ENCODE measurements at regions not wholly inside any gene's neighbourhood (a gene's known extent, or its start where the extent isn't known, plus 50 kb on each side); places are given as distances from the start of the nearest gene placed in this dataset.

DNA sequence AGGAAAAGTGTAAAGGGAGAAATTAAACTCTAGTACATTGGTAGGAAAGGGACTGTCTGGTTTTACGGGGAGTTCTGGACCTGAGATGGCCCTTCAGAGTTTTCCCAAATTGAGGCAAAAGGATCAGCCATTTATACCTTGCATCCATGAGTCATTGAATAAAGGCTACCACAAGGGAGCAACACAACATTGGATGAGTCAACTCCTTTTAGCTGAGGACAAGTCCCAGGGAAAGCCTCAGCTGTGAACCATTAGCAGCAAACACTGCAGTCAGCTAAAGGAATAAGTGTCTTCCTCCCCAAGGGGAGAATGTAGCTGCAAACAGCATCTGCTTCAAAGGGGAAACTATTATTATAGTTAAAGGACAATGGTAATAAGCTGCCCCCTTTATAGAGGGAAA lies 468.7 kb upstream of the ID4 start:
- intact Hi-C loops (cut with DNase I, micrococcal nuclease), result no loop called here
- Histone ChIP-seq H3K9me3 (no peaks in the 10 kb centered on the region), H3K4me1 (ENCODE audit: low read depth) (no peaks in the 10 kb centered on the region), H3K4me3 (no peak overlapping the region), H3K36me3 (ENCODE audit: low read depth) (no peaks in the 10 kb centered on the region)
- ATAC-seq, result no peak
- no peak for DNase-seq
- TF ChIP-seq, protein P1, sequence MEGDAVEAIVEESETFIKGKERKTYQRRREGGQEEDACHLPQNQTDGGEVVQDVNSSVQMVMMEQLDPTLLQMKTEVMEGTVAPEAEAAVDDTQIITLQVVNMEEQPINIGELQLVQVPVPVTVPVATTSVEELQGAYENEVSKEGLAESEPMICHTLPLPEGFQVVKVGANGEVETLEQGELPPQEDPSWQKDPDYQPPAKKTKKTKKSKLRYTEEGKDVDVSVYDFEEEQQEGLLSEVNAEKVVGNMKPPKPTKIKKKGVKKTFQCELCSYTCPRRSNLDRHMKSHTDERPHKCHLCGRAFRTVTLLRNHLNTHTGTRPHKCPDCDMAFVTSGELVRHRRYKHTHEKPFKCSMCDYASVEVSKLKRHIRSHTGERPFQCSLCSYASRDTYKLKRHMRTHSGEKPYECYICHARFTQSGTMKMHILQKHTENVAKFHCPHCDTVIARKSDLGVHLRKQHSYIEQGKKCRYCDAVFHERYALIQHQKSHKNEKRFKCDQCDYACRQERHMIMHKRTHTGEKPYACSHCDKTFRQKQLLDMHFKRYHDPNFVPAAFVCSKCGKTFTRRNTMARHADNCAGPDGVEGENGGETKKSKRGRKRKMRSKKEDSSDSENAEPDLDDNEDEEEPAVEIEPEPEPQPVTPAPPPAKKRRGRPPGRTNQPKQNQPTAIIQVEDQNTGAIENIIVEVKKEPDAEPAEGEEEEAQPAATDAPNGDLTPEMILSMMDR (IDR thresholded peaks at IDR 0.05), result no peak

DNA sequence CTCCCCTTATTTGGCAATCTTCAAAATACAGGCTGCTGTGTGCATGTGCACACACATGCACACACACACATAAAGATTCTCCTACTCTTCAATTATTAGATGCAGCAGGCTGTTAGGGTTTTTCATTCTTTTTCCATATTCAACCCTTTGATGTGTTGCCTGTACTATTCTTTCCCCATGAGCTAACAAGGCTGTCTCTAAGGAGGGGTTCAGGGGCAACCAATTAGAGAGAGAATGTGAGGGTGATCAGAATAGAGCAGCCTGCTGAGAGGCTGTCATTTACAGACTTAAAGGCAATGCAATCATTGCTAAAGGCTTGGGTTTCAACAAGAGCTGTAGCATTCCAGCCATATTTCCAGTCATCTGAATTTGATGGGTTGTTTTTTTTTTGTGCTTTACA lies 467.4 kb upstream of the ID4 start:
- intact Hi-C loops (cut with DNase I, micrococcal nuclease), result no loop called here
- Histone ChIP-seq H3K4me1 (ENCODE audit: low read depth) (no peaks in the 10 kb centered on the region), H3K4me3 (no peak overlapping the region), H3K36me3 (ENCODE audit: low read depth) (no peaks in the 10 kb centered on the region), H3K9me3 (no peaks in the 10 kb centered on the region)
- TF ChIP-seq, protein P1 (IDR thresholded peaks at IDR 0.05), result no peak
- ATAC-seq (no peak), DNase-seq (no peak)

DNA sequence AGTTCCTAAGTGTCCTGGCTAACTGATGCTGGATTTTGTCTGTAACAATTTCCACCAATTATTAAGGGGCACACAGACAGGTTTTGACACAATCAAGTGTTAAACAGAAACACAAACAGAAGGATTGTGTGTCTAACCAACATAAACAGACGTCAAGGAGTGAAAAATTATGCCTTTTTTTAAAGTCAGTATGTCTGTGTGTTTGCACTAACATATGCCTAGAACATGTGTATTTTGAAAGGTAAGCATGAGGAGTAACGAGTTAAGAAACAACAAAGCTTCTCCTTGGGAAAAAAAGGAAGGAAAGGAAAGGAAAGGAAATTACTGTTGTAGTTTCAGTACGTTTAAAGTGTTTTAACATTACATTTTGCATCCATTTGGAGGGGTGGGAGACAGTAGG lies 466.3 kb upstream of the ID4 start:
- TF ChIP-seq, protein P1 (IDR thresholded peaks at IDR 0.05), result no peak
- intact Hi-C loops (cut with DNase I, micrococcal nuclease), result no loop called here
- Histone ChIP-seq H3K36me3 (ENCODE audit: low read depth) (no peaks in the 10 kb centered on the region), H3K4me1 (ENCODE audit: low read depth) (no peaks in the 10 kb centered on the region), H3K9me3 (no peaks in the 10 kb centered on the region), H3K4me3 (no peak overlapping the region)
- no peak for DNase-seq
- ATAC-seq, result no peak

DNA sequence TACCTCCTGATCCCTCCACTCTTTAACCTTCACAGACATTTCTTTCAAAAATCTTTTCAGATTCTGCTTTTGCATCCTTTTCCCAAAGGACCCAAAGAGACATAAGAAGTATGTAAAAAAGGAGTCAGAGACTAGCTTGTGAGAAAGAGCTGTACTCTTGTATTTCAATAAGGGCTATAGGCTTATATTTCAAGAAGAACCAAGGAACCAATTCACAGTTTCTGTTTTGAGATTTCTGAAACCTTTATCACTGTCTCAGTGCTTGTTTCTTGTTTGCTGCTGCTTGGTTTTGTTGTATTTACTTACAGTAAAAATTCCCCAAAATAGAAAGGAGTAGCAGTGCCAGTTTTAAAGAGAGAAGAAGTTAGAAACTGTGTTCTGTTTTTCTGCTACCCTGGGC lies 461.6 kb upstream of the ID4 start:
- H3K36me3 ChIP-seq (ENCODE audit: low read depth), result no peaks in the 10 kb centered on the region
- no peak for DNase-seq

DNA sequence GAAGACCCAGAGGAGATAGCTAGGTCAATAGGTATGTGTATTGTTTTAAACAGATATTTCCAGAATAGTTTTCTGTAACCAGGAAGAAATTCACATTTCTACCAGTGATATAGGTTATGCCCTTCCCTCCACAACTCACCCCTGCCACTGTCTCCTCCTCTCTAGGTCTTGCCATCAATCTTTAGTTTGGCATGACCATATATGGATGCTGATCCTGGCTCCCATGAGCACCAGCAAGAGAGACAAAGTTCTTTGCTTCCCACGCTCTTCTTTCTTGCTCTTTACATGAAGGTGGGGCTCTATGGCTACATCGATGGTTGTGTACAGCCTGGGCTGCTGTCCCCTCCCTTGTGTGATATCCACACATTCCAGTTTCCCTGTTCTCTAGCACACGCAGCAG lies 459.4 kb upstream of the ID4 start:
- Histone ChIP-seq H3K36me3 (ENCODE audit: low read depth) (no peaks in the 10 kb centered on the region), H3K4me3 (no peak overlapping the region), H3K9me3 (no peaks in the 10 kb centered on the region), H3K4me1 (ENCODE audit: low read depth) (no peaks in the 10 kb centered on the region)
- DNase-seq (no peak), ATAC-seq (no peak)
- TF ChIP-seq, protein P1 (IDR thresholded peaks at IDR 0.05), result no peak
- intact Hi-C loops (cut with DNase I, micrococcal nuclease), result no loop called here

More for the DNA sequence above, 461.6 kb upstream of the ID4 start:
- H3K4me3 ChIP-seq, result no peak overlapping the region
- no peaks in the 10 kb centered on the region for H3K9me3 ChIP-seq
- ATAC-seq, result no peak
- intact Hi-C loops (cut with DNase I, micrococcal nuclease), result no loop called here
- TF ChIP-seq, protein P1 (IDR thresholded peaks at IDR 0.05), result no peak
- H3K4me1 ChIP-seq (ENCODE audit: low read depth), result no peaks in the 10 kb centered on the region

DNA sequence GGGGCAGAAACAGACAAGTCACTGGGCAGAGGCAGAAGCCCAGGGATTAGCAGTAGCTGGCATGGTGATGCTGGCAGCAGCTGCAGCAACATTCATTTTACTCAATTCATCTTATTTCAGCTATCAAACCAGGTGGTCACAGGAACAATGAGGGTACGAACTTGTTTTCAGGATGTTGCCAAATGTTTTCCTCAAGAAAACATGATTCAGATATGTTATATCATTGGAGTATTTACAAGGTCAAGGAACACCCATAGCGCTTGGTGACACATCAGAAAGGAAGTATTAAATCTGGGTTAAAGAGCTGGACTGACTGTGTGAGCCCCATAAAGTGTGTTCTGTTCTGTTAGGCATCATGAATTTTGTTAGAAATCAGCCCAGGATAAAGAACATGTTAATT lies 456.9 kb upstream of the ID4 start:
- TF ChIP-seq, protein P1 (IDR thresholded peaks at IDR 0.05), result no peak
- Histone ChIP-seq H3K4me3 (no peak overlapping the region), H3K9me3 (no peaks in the 10 kb centered on the region), H3K36me3 (ENCODE audit: low read depth) (no peaks in the 10 kb centered on the region), H3K4me1 (ENCODE audit: low read depth) (no peaks in the 10 kb centered on the region)
- intact Hi-C loops (cut with DNase I, micrococcal nuclease), result no loop called here
- DNase-seq (no peak), ATAC-seq (no peak)
